ENCODE measurements at regions not wholly inside any gene's neighbourhood (a gene's known extent, or its start where the extent isn't known, plus 50 kb on each side); places are given as distances from the start of the nearest gene placed in this dataset.

DNA sequence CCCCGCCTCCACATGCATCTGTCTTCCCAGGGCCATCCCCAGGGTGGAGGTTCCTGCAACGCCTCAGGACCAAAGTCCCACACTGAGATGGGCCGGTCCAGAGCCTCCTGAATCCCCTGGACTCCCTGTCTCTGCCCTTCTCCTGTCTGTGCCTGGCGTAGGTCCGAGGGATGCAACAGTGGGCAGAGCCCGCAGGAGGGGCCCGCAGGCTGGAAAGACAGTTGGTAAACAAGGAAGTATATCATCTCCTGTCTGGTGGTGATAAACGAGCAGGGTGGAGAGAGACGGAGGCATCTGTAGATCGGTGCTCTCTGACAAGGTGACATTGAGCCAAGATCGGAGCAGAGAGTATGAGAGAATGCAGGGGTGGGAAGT lies 72.6 kb upstream of the RAB6C start:
- H3K27me3 ChIP-seq (ENCODE audit: control insufficient read depth in 1 of 2, insufficient read depth in 2 of 2, low read length in 2 of 2), result peaks cover 14 to 78% of the 10 kb centered on the region in 2 experiments; a peak in 4 of 5 replicates
- POLR2A ChIA-PET, result no interaction called here
- no peak overlapping the region for H3K4me2 ChIP-seq (ENCODE audit: low read depth, low read length)
- WGBS (ENCODE audit: low lambda C conversion rate), result 14% methylated on average over 10 of the region's 11 CpGs
- no peak overlapping the region for H2AFZ ChIP-seq (ENCODE audit: low read length)
- H4K20me1 ChIP-seq (ENCODE audit: insufficient read depth, low read length), result no peaks in the 10 kb centered on the region
- H3K27ac ChIP-seq (ENCODE audit: extremely low read length, insufficient read depth, low read length), result no peak overlapping the region
- no peaks in the 10 kb centered on the region for H3K4me1 ChIP-seq (ENCODE audit: insufficient read depth, low read length)
- no peak overlapping the region for H3K9ac ChIP-seq (ENCODE audit: insufficient read depth, low read depth, low read length)
- intact Hi-C loops (cut with micrococcal nuclease; ENCODE audit: unreplicated experiment), result no loop called here
- DNase-seq (ENCODE audit: low spot score) (no peak), ATAC-seq (no peak), FAIRE-seq (no peak)
- H3K79me2 ChIP-seq (ENCODE audit: insufficient read depth, low read length), result no peaks in the 10 kb centered on the region
- H3K4me3 ChIP-seq (replicated peaks in 1 of 3; ENCODE audit: insufficient read depth in 1 of 3, low read depth in 2 of 3, low read length in 3 of 3), result no peak overlapping the region
- in situ Hi-C loops (cut with HindIII; ENCODE audit: extremely low pct_ligation_motif_present, low pct_unique_long_range_greater_than_20kb), result no loop called here
- no peaks in the 10 kb centered on the region for H3K9me3 ChIP-seq (ENCODE audit: low read length)
- no peaks in the 10 kb centered on the region for H3K36me3 ChIP-seq (replicated peaks in 1 of 2; ENCODE audit: control insufficient read depth in 1 of 2, insufficient read depth in 2 of 2, low read length in 2 of 2)
- no TSS peak for BruUV-seq (replicated peaks)
- CTCF ChIA-PET (ENCODE audit: low intra/inter-chr PET ratio, low total read pairs), result no interaction called here
- TF ChIP-seq ZNF879 (CRISPR knock-in tag; IDR thresholded peaks at IDR 0.05) (no peak), NFE2L2 (IDR thresholded peaks at IDR 0.05; ENCODE audit: low read length) (no peak), NONO (IDR thresholded peaks at IDR 0.05) (no peak), NONO (CRISPR knock-in tag; conservative IDR thresholded peaks at IDR 0.05) (no peak), NCOA2 (CRISPR knock-in tag; IDR thresholded peaks at IDR 0.05) (no peak), RXRA (CRISPR knock-in tag; IDR thresholded peaks at IDR 0.05) (no peak), ATAD3A (CRISPR knock-in tag; IDR thresholded peaks at IDR 0.05) (no peak), ZBTB20 (CRISPR knock-in tag; IDR thresholded peaks at IDR 0.05; ENCODE audit: borderline replicate concordance, low read depth) (no peak), ZBTB43 (CRISPR knock-in tag; conservative IDR thresholded peaks at IDR 0.05) (no peak), MAFK (conservative IDR thresholded peaks at IDR 0.05 in 1 of 2, IDR thresholded peaks at IDR 0.05 in 1 of 2; ENCODE audit: low read length in 2 of 2) (no peak), ZNF431 (CRISPR knock-in tag; IDR thresholded peaks at IDR 0.05; ENCODE audit: borderline replicate concordance, low read depth) (no peak), HOXA9 (CRISPR knock-in tag; IDR thresholded peaks at IDR 0.05; ENCODE audit: borderline replicate concordance) (no peak), NFE2 (CRISPR knock-in tag; IDR thresholded peaks at IDR 0.05) (no peak), FOXM1 (CRISPR knock-in tag; IDR thresholded peaks at IDR 0.05) (no peak), ZNF383 (CRISPR knock-in tag; IDR thresholded peaks at IDR 0.05; ENCODE audit: borderline replicate concordance) (no peak), ZNF552 (CRISPR knock-in tag; IDR thresholded peaks at IDR 0.05; ENCODE audit: borderline replicate concordance) (no peak), PRDM15 (CRISPR knock-in tag; IDR thresholded peaks at IDR 0.05) (no peak), NKX3-1 (CRISPR knock-in tag; IDR thresholded peaks at IDR 0.05) (no peak)
- TF ChIP-seq, protein P1, sequence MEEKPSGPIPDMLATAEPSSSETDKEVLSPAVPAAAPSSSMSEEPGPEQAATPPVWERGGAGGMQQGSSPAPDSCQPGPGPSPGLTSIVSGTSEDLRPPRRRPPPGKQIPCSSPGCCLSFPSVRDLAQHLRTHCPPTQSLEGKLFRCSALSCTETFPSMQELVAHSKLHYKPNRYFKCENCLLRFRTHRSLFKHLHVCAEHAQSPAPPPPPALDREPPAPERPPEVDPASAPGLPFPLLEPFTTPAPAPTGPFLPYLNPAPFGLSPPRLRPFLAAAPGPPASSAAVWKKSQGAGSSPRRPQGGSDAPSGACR (CRISPR knock-in tag; IDR thresholded peaks at IDR 0.05), result no peak
- TF ChIP-seq, protein P2, sequence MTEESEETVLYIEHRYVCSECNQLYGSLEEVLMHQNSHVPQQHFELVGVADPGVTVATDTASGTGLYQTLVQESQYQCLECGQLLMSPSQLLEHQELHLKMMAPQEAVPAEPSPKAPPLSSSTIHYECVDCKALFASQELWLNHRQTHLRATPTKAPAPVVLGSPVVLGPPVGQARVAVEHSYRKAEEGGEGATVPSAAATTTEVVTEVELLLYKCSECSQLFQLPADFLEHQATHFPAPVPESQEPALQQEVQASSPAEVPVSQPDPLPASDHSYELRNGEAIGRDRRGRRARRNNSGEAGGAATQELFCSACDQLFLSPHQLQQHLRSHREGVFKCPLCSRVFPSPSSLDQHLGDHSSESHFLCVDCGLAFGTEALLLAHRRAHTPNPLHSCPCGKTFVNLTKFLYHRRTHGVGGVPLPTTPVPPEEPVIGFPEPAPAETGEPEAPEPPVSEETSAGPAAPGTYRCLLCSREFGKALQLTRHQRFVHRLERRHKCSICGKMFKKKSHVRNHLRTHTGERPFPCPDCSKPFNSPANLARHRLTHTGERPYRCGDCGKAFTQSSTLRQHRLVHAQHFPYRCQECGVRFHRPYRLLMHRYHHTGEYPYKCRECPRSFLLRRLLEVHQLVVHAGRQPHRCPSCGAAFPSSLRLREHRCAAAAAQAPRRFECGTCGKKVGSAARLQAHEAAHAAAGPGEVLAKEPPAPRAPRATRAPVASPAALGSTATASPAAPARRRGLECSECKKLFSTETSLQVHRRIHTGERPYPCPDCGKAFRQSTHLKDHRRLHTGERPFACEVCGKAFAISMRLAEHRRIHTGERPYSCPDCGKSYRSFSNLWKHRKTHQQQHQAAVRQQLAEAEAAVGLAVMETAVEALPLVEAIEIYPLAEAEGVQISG (CRISPR knock-in tag; IDR thresholded peaks at IDR 0.05), result no peak
